Stomach smooth muscle (tissue), 2 donors: ENCODE measurements at regions not wholly inside any gene's neighbourhood (a gene's known extent, or its start where the extent isn't known, plus 50 kb on each side); places are given as distances from the start of the nearest gene placed in this dataset.
A peak's percentile ranks its signal among the peaks of the same experiment; 100 is the strongest.

Experiments used
- H3K27ac ChIP-seq: one replicate; pipeline ENCODE4 v1.7.0; 2013; ENCODE audit warnings: mild to moderate bottlenecking, low read length, inconsistent platforms
- H3K27me3 ChIP-seq, 2 donors: one replicate each; pipeline ENCODE4 v1.7.0; 2013; ENCODE audit warnings: low read length in 2 of 2; ENCODE audit not compliant: insufficient read depth in 2 of 2, control insufficient read depth in 1 of 2
- H3K36me3 ChIP-seq, 2 donors: one replicate each; pipeline ENCODE4 v1.7.0; 2013; ENCODE audit warnings: low read length in 2 of 2; ENCODE audit not compliant: control insufficient read depth in 2 of 2, insufficient read depth in 2 of 2
- H3K4me1 ChIP-seq: one replicate; pipeline ENCODE4 v1.7.0; 2013; ENCODE audit warnings: low read length; ENCODE audit not compliant: control insufficient read depth, insufficient read depth
- H3K4me3 ChIP-seq, 2 donors: one replicate each; pipeline ENCODE4 v1.7.0; 2013; ENCODE audit warnings: low read length in 2 of 2
- H3K9ac ChIP-seq, 2 donors: one replicate each; pipeline ENCODE4 v1.7.0; 2013; ENCODE audit warnings: low read length in 2 of 2, mild to moderate bottlenecking in 1 of 2
- H3K9me3 ChIP-seq, 2 donors: one replicate each; pipeline ENCODE4 v1.7.0; 2013; ENCODE audit warnings: low read length in 2 of 2; ENCODE audit not compliant: control insufficient read depth in 2 of 2
- donor health status: healthy.
- donor health status: Pancreatic carcinoma.

GRCh38 chr9:16033921-16034691 is 481.3 kb downstream of the CCDC171 start:
- Histone ChIP-seq H3K27ac (no peak overlapping the region), H3K4me1 (peaks cover 7% of the 10 kb centered on the region), H3K27me3 (no peaks in the 10 kb centered on the region), H3K36me3 (no peaks in the 10 kb centered on the region), H3K9me3 (no peaks in the 10 kb centered on the region), H3K4me3 (no peak overlapping the region), H3K9ac (no peak overlapping the region)

GRCh38 chr9:16039218-16039987 is 486.6 kb downstream of the CCDC171 start:
- no peaks in the 10 kb centered on the region for H3K27me3 ChIP-seq
- H3K4me3 ChIP-seq: peak overlapping the region in 1 of 2 donors; percentile 15
- H3K4me1 ChIP-seq: peaks cover 14% of the 10 kb centered on the region

DNA sequence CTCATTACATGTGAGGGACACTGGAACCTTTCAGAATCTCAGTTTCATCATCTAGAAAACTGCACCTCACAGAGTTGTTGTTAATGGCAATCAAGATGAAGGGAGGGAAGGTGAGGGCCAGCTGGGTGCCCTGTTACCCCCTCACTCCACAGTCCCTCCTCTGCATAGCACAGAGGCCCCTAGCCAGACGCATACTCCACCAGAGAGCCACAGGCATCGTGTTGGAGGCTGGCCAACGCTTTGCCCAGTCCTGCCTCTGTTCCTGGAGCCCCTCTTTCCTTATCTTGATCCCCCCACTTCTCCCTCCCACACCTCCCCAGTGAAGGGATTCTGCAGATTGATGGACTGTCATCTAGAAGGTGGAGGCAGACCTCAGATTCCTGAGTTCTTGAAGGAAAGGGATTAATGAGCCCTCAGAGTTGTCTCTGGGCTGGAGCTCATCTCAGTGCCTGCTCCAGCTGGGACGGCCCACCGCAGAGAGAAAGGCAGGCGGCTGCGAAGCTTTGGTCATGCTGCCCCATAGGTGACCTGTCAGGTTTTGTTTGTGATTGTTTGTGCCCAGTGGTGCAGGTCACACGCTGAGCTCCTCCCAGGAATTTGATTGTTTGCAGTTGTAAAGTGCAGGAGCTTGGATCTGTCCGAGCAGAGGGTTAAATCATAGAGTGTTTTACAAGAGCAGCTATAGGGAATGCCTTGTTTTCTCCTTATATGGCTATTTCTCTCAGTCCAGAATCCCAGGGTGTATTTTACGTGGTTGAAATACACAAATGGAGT is 487.3 kb downstream of the CCDC171 start:
- Histone ChIP-seq H3K9me3 (no peaks in the 10 kb centered on the region), H3K4me3 (peak overlapping the region in 1 of 2 donors; percentile 22), H3K9ac (no peak overlapping the region), H3K27ac (no peak overlapping the region), H3K27me3 (no peaks in the 10 kb centered on the region), H3K4me1 (peaks cover 14% of the 10 kb centered on the region), H3K36me3 (no peaks in the 10 kb centered on the region)

More at GRCh38 chr9:16039218-16039987, 486.6 kb downstream of the CCDC171 start:
- H3K36me3 ChIP-seq: no peaks in the 10 kb centered on the region
- H3K9ac ChIP-seq: no peak overlapping the region
- no peaks in the 10 kb centered on the region for H3K9me3 ChIP-seq
- H3K27ac ChIP-seq: no peak overlapping the region

GRCh38 chr9:16043756-16044578 is 491.1 kb downstream of the CCDC171 start:
- Histone ChIP-seq H3K36me3 (no peaks in the 10 kb centered on the region), H3K9me3 (no peaks in the 10 kb centered on the region), H3K9ac (no peak overlapping the region), H3K4me1 (peaks cover 14% of the 10 kb centered on the region), H3K4me3 (no peak overlapping the region), H3K27ac (no peak overlapping the region), H3K27me3 (no peaks in the 10 kb centered on the region)

DNA sequence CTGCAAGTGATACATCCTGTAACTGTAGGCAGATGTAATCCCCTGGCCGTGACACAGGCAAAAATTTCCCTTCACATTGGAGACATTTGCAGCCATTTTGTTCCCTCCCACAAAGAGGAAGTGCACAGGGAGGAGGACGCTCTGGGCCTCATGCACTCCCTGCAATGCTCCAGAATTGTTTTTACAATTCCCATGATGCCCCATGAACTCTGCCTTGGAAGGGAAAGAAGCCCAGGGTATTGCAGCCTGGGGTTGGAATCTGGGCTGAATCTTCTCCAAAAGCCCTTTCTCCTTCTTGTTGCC is 491.7 kb downstream of the CCDC171 start:
- Histone ChIP-seq H3K36me3 (no peaks in the 10 kb centered on the region), H3K9me3 (no peaks in the 10 kb centered on the region), H3K4me3 (no peak overlapping the region), H3K27me3 (no peaks in the 10 kb centered on the region), H3K4me1 (peaks cover 11% of the 10 kb centered on the region), H3K27ac (no peak overlapping the region), H3K9ac (no peak overlapping the region)

GRCh38 chr9:16045651-16046280 is 492.9 kb downstream of the CCDC171 start:
- Histone ChIP-seq H3K4me3 (no peak overlapping the region), H3K27ac (no peak overlapping the region), H3K9ac (no peak overlapping the region), H3K27me3 (no peaks in the 10 kb centered on the region), H3K36me3 (no peaks in the 10 kb centered on the region), H3K9me3 (no peaks in the 10 kb centered on the region), H3K4me1 (peaks cover 3% of the 10 kb centered on the region)

DNA sequence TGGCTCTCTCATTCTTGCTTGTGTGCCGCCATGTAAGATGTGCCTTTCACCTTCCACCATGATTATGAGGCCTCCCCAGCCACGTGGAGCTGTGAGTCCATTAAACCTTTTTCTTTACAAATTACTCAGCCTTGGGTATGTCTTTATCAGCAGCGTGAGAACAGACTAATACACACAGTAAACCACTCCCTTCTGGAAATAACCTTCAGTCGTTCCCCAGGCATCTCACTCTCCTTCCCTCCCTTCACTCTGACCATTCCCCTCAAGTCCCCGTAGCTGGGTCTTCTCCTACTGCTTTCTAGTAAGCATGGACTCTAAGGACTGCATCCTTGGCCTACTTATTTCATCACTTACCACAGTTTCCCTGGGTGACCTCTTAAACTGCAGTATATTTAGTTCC is 493.9 kb downstream of the CCDC171 start:
- H3K27me3 ChIP-seq: no peaks in the 10 kb centered on the region

GRCh38 chr9:16048129-16048528 is 495.3 kb downstream of the CCDC171 start:
- Histone ChIP-seq H3K9me3 (no peaks in the 10 kb centered on the region), H3K4me1 (no peaks in the 10 kb centered on the region), H3K4me3 (no peak overlapping the region), H3K36me3 (no peaks in the 10 kb centered on the region), H3K27ac (no peak overlapping the region), H3K9ac (no peak overlapping the region), H3K27me3 (no peaks in the 10 kb centered on the region)

More for the DNA sequence above, 493.9 kb downstream of the CCDC171 start:
- Histone ChIP-seq H3K36me3 (no peaks in the 10 kb centered on the region), H3K4me1 (no peaks in the 10 kb centered on the region), H3K9ac (no peak overlapping the region), H3K4me3 (no peak overlapping the region), H3K9me3 (no peaks in the 10 kb centered on the region), H3K27ac (no peak overlapping the region)

DNA sequence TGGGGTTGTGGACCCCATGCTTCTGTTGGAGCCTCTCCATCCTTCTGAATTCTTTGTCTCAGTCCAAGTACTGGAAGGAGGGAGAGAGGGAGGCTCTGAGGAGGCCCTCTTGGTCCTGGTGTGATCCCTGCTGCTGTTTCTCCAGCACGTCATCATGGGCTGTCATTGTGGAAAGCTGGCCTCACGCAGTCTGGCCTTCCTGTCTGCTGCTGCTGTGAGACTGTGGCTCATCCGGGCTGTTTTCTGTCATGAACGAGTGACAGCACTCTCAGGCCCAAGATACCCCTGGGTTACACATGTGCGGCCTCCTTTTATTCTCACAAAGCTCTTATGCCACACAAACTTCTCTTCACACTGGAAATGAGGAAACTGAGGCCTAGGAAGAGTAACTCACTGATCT is 499.3 kb downstream of the CCDC171 start:
- H3K27me3 ChIP-seq: no peaks in the 10 kb centered on the region
- H3K36me3 ChIP-seq: no peaks in the 10 kb centered on the region
- no peak overlapping the region for H3K9ac ChIP-seq
- no peak overlapping the region for H3K27ac ChIP-seq
- no peak overlapping the region for H3K4me3 ChIP-seq
- no peaks in the 10 kb centered on the region for H3K4me1 ChIP-seq
- no peaks in the 10 kb centered on the region for H3K9me3 ChIP-seq
